RWPE2 (cell line): ENCODE measurements at regions not wholly inside any gene's neighbourhood (a gene's known extent, or its start where the extent isn't known, plus 50 kb on each side); places are given as distances from the start of the nearest gene placed in this dataset.

ENCODE experiments used
- ATAC-seq: fragments of 200-7000 bp; cut with Tn5 transposase; 3 replicates; pipeline ENCODE4 v1.9.1; 2021; ENCODE audit warnings: low read depth
- DNase-seq: peaks from one replicate; pipeline ENCODE4 v3.0.0-alpha.2; 2020; ENCODE audit warnings: low spot score
- H3K27ac ChIP-seq: fragments of 450-650 bp; 2 replicates; pipeline ENCODE4 v1.5.1; 2017; ENCODE audit warnings: mild to moderate bottlenecking; ENCODE audit not compliant: poor library complexity, severe bottlenecking
- H3K27me3 ChIP-seq: fragments of 250-450 bp; sonication (Bioruptor Pico); 2 replicates; pipeline ENCODE4 v1.5.1; 2021; ENCODE audit warnings: mild to moderate bottlenecking, moderate library complexity; ENCODE audit not compliant: insufficient read depth, poor library complexity, severe bottlenecking
- H3K36me3 ChIP-seq: fragments of 250-450 bp; sonication (Bioruptor Pico); 2 replicates; pipeline ENCODE4 v1.5.1; 2020; ENCODE audit warnings: low read depth, mild to moderate bottlenecking, moderate library complexity
- H3K4me1 ChIP-seq: fragments of 250-450 bp; sonication (Bioruptor Pico); 2 replicates; pipeline ENCODE4 v1.5.1; 2021; ENCODE audit warnings: mild to moderate bottlenecking, moderate library complexity; ENCODE audit not compliant: insufficient read depth, poor library complexity, severe bottlenecking
- H3K4me3 ChIP-seq: fragments of 250-450 bp; sonication (Bioruptor Pico); 2 replicates; pipeline ENCODE4 v1.5.1; 2021; ENCODE audit warnings: mild to moderate bottlenecking, moderate library complexity; ENCODE audit not compliant: severe bottlenecking
- H3K9me3 ChIP-seq: fragments of 250-450 bp; sonication (Bioruptor Pico); 2 replicates; pipeline ENCODE4 v1.5.1; 2021; ENCODE audit warnings: mild to moderate bottlenecking, moderate library complexity; ENCODE audit not compliant: severe bottlenecking
- CTCF ChIP-seq: fragments of 450-650 bp; IDR thresholded peaks from one replicate; pipeline ENCODE4 v1.5.1; 2017; ENCODE audit warnings: mild to moderate bottlenecking, moderate library complexity; ENCODE audit not compliant: poor library complexity, severe bottlenecking

GRCh38 chr15:47917881-47918280, 200.6 kb downstream of the SEMA6D start:
- no peak for DNase-seq
- H3K9me3 ChIP-seq: no peaks in the 10 kb centered on the region
- TF ChIP-seq CTCF: no peak
- H3K27ac ChIP-seq: no peak overlapping the region
- ATAC-seq: no peak
- H3K4me1 ChIP-seq: no peaks in the 10 kb centered on the region
- H3K4me3 ChIP-seq: no peak overlapping the region
- no peaks in the 10 kb centered on the region for H3K36me3 ChIP-seq
- H3K27me3 ChIP-seq: no peaks in the 10 kb centered on the region

- H3K27me3 ChIP-seq: no peaks in the 10 kb centered on the region
- DNase-seq: no peak
- H3K36me3 ChIP-seq: no peaks in the 10 kb centered on the region
- H3K9me3 ChIP-seq: no peaks in the 10 kb centered on the region
- no peaks in the 10 kb centered on the region for H3K4me1 ChIP-seq
- TF ChIP-seq CTCF: no peak
- ATAC-seq: no peak
- no peak overlapping the region for H3K4me3 ChIP-seq
- H3K27ac ChIP-seq: no peak overlapping the region
Observed at GRCh38 chr15:47918877-47919276, 201.6 kb downstream of the SEMA6D start.

GRCh38 chr15:47924381-47924780, 196.4 kb upstream of the SLC24A5 start:
- H3K4me1 ChIP-seq: no peaks in the 10 kb centered on the region

GRCh38 chr15:47929138-47929803, 191.5 kb upstream of the SLC24A5 start:
- no peak for TF ChIP-seq CTCF
- Histone ChIP-seq H3K4me1 (no peaks in the 10 kb centered on the region), H3K4me3 (no peak overlapping the region), H3K9me3 (no peaks in the 10 kb centered on the region), H3K27ac (no peak overlapping the region), H3K27me3 (no peaks in the 10 kb centered on the region), H3K36me3 (no peaks in the 10 kb centered on the region)
- ATAC-seq (no peak), DNase-seq (no peak)

More at GRCh38 chr15:47924381-47924780, 196.4 kb upstream of the SLC24A5 start:
- no peak overlapping the region for H3K4me3 ChIP-seq
- H3K9me3 ChIP-seq: no peaks in the 10 kb centered on the region
- ATAC-seq (no peak), DNase-seq (no peak)
- no peaks in the 10 kb centered on the region for H3K27me3 ChIP-seq
- H3K36me3 ChIP-seq: no peaks in the 10 kb centered on the region
- H3K27ac ChIP-seq: no peak overlapping the region
- TF ChIP-seq CTCF: no peak

- TF ChIP-seq CTCF: no peak
- no peak overlapping the region for H3K27ac ChIP-seq
- ATAC-seq: no peak; the same call in 2 of the 3 replicates
Observed at GRCh38 chr15:47932261-47932660, 188.5 kb upstream of the SLC24A5 start.

More at GRCh38 chr15:47932261-47932660, 188.5 kb upstream of the SLC24A5 start:
- Histone ChIP-seq H3K4me1 (no peaks in the 10 kb centered on the region), H3K27me3 (no peaks in the 10 kb centered on the region), H3K4me3 (no peak overlapping the region), H3K9me3 (no peaks in the 10 kb centered on the region), H3K36me3 (no peaks in the 10 kb centered on the region)
- DNase-seq: no peak
